ENCODE measurements at regions not wholly inside any gene's neighbourhood (a gene's known extent, or its start where the extent isn't known, plus 50 kb on each side); places are given as distances from the start of the nearest gene placed in this dataset.

GRCh38 chr4:167616476-167616875, 382.2 kb upstream of the SPOCK3 start:
- DNase-seq (ENCODE audit: extremely low spot score): no peak
- ChIA-PET POLR2A (no interaction called here), CTCF (no interaction called here)
- TF ChIP-seq NFRKB (IDR thresholded peaks at IDR 0.05) (no peak), ZNF384 (IDR thresholded peaks at IDR 0.05) (no peak), FOXM1 (IDR thresholded peaks at IDR 0.05; ENCODE audit: borderline replicate concordance) (no peak), FOXA1 (IDR thresholded peaks at IDR 0.05) (no peak), CTBP1 (IDR thresholded peaks at IDR 0.05; ENCODE audit: borderline replicate concordance) (no peak), ELF4 (IDR thresholded peaks at IDR 0.05) (no peak), HDGF (IDR thresholded peaks at IDR 0.05; ENCODE audit: borderline replicate concordance) (no peak), FOXK2 (IDR thresholded peaks at IDR 0.05) (no peak), LEF1 (IDR thresholded peaks at IDR 0.05; ENCODE audit: borderline replicate concordance) (no peak), BHLHE40 (IDR thresholded peaks at IDR 0.05; ENCODE audit: borderline replicate concordance) (no peak), SUZ12 (IDR thresholded peaks at IDR 0.05) (no peak), TARDBP (IDR thresholded peaks at IDR 0.05) (no peak), SP1 (IDR thresholded peaks at IDR 0.05) (no peak), PKNOX1 (IDR thresholded peaks at IDR 0.05) (no peak)

- DNase-seq (ENCODE audit: extremely low spot score): peak; percentile 66
- ChIA-PET POLR2A (no interaction called here), CTCF (interaction anchor here (0.5 to 0.9 kb wide), 8 partner anchors 14 to 991 kb away, joined by 3 to 4 read pairs (median 3); no protein-coding TSS in a partner anchor)
- TF ChIP-seq L3MBTL2 (conservative IDR thresholded peaks at IDR 0.05): no peak
Measured at GRCh38 chr4:167622481-167623240, 388.4 kb upstream of the SPOCK3 start.

GRCh38 chr4:167623241-167623572, 388.9 kb upstream of the SPOCK3 start:
- TF ChIP-seq PKNOX1 (IDR thresholded peaks at IDR 0.05): no peak
- no peak for TF ChIP-seq FOXM1 (IDR thresholded peaks at IDR 0.05; ENCODE audit: borderline replicate concordance)
- no peak for TF ChIP-seq CTBP1 (IDR thresholded peaks at IDR 0.05; ENCODE audit: borderline replicate concordance)
- TF ChIP-seq SUZ12 (IDR thresholded peaks at IDR 0.05): no peak
- TF ChIP-seq HDGF (IDR thresholded peaks at IDR 0.05; ENCODE audit: borderline replicate concordance): no peak
- TF ChIP-seq FOXK2 (IDR thresholded peaks at IDR 0.05): no peak
- TF ChIP-seq FOXA1 (IDR thresholded peaks at IDR 0.05): no peak
- no peak for TF ChIP-seq ELF4 (IDR thresholded peaks at IDR 0.05)
- TF ChIP-seq LEF1 (IDR thresholded peaks at IDR 0.05; ENCODE audit: borderline replicate concordance): no peak
- no peak for TF ChIP-seq TARDBP (IDR thresholded peaks at IDR 0.05)
- CTCF ChIA-PET: interaction anchor here (0.6 to 0.9 kb wide), 6 partner anchors 13 to 388 kb away, joined by 3 to 4 read pairs (median 3); no protein-coding TSS in a partner anchor
- DNase-seq (ENCODE audit: extremely low spot score): no peak
- POLR2A ChIA-PET: no interaction called here

DNA sequence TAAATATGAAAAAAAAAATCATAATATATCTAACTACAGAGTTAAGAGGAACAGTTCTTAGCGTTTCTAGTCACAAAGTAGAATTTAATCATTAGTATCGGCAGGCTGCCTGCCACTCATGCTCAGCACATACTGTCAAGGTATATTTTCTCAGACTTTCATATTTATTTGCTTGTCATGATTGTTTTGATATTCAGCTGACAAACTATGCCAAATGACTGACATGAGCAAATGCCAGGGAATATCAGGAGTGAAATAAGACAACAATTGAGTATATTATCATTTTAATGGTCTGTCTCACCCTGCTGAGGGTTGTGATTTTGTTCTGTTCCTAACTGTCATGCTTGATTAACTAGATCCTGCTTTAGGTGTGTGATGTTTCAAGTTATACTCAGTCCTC, 395.0 kb upstream of the SPOCK3 start:
- no peak for TF ChIP-seq SP1 (IDR thresholded peaks at IDR 0.05)
- DNase-seq (ENCODE audit: extremely low spot score): no peak
- POLR2A ChIA-PET: no interaction called here
- CTCF ChIA-PET: no interaction called here

GRCh38 chr4:167642250-167642649, 408.0 kb upstream of the SPOCK3 start:
- CTCF ChIA-PET: no interaction called here
- POLR2A ChIA-PET: no interaction called here
- TF ChIP-seq FOXM1 (IDR thresholded peaks at IDR 0.05; ENCODE audit: borderline replicate concordance) (no peak), ARNT (IDR thresholded peaks at IDR 0.05) (no peak), NFRKB (IDR thresholded peaks at IDR 0.05) (no peak), FOXK2 (IDR thresholded peaks at IDR 0.05) (no peak), TARDBP (IDR thresholded peaks at IDR 0.05) (no peak), PKNOX1 (IDR thresholded peaks at IDR 0.05) (no peak), BHLHE40 (IDR thresholded peaks at IDR 0.05; ENCODE audit: borderline replicate concordance) (no peak), LEF1 (IDR thresholded peaks at IDR 0.05; ENCODE audit: borderline replicate concordance) (no peak), SP1 (IDR thresholded peaks at IDR 0.05) (no peak), SUZ12 (IDR thresholded peaks at IDR 0.05) (no peak), FOXA1 (IDR thresholded peaks at IDR 0.05) (no peak), L3MBTL2 (conservative IDR thresholded peaks at IDR 0.05) (no peak), CTBP1 (IDR thresholded peaks at IDR 0.05; ENCODE audit: borderline replicate concordance) (no peak), ZNF384 (IDR thresholded peaks at IDR 0.05) (no peak)
- DNase-seq (ENCODE audit: extremely low spot score): no peak

DNA sequence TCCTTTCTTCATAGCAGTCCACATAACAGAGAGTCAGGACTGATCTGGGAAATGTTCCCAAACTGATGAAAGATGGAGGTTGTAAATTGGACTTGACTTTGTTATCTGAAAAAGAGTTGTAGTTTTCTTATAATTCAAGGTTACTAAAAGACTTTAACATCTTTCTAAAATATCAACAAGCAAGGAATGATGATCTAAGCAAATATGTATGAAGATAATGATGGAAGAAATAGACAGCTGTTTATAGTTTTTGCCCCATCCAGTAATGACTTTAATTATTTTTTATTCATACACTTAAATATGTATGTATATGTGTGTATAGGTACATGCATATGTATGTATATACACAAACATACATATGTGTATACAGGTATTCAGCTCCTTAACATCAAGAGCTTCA, 411.1 kb upstream of the SPOCK3 start:
- ChIA-PET CTCF (no interaction called here), POLR2A (no interaction called here)
- TF ChIP-seq FOXM1 (IDR thresholded peaks at IDR 0.05; ENCODE audit: borderline replicate concordance) (no peak), ELF4 (IDR thresholded peaks at IDR 0.05) (no peak), SP1 (IDR thresholded peaks at IDR 0.05) (no peak), FOXK2 (IDR thresholded peaks at IDR 0.05) (no peak), NFRKB (IDR thresholded peaks at IDR 0.05) (no peak), FOXA1 (IDR thresholded peaks at IDR 0.05) (no peak), BHLHE40 (IDR thresholded peaks at IDR 0.05; ENCODE audit: borderline replicate concordance) (no peak), L3MBTL2 (conservative IDR thresholded peaks at IDR 0.05) (no peak), CTBP1 (IDR thresholded peaks at IDR 0.05; ENCODE audit: borderline replicate concordance) (no peak), TARDBP (IDR thresholded peaks at IDR 0.05) (no peak), PKNOX1 (IDR thresholded peaks at IDR 0.05) (no peak), ZNF384 (IDR thresholded peaks at IDR 0.05) (no peak), SUZ12 (IDR thresholded peaks at IDR 0.05) (no peak), LEF1 (IDR thresholded peaks at IDR 0.05; ENCODE audit: borderline replicate concordance) (no peak), HDGF (IDR thresholded peaks at IDR 0.05; ENCODE audit: borderline replicate concordance) (no peak), ARNT (IDR thresholded peaks at IDR 0.05) (no peak)
- DNase-seq (ENCODE audit: extremely low spot score): no peak
